HG03060 (cell line): ENCODE measurements at regions not wholly inside any gene's neighbourhood (a gene's known extent, or its start where the extent isn't known, plus 50 kb on each side); places are given as distances from the start of the nearest gene placed in this dataset.
A peak's percentile ranks its signal among the peaks of the same experiment; 100 is the strongest.
"Not testable (repeated sequence)": the region's sequence is repeated elsewhere in the genome, so short reads cannot be mapped to it uniquely, and the experiment has no call there.

Source experiments
- ATAC-seq: cut with Tn5 transposase; IDR thresholded peaks from one replicate; pipeline ENCODE4 v1.9.1; 2021; ENCODE audit warnings: low read depth, moderate number of reproducible peaks; ENCODE audit not compliant: unreplicated experiment

DNA sequence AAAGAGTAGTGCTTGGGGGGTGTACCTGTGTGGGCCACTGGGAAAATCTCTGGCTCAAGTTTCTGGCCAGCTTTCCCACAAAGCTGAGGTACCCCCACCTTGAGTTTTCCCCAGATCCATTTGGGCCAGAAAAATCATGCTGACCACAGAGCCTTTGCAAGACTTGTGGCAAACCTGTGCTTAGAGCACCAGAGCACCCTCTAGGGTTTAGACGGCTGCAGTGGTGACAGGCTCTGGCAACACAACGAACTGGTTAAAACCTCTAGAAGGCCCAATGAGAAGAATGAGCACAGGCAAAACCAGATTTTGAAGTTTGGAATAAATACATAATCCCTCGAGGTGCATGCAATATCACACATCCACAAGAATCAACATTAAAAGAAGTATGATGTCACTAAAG is 290.7 kb upstream of the FOLH1 start:
- ATAC-seq = no peak

- no peak for ATAC-seq
Measured at GRCh38 chr11:49505231-49505630, 296.8 kb upstream of the FOLH1 start.

- peak; percentile 63 for ATAC-seq
Measured at GRCh38 chr11:49526240-49526829, 317.9 kb upstream of the FOLH1 start.

- ATAC-seq = no peak
Measured at GRCh38 chr11:49533204-49533603, 324.8 kb upstream of the FOLH1 start.

- not testable (repeated sequence) for ATAC-seq
Measured at GRCh38 chr11:49538927-49539326, 330.5 kb upstream of the FOLH1 start.

GRCh38 chr11:49558261-49558847 is 350.0 kb upstream of the FOLH1 start:
- ATAC-seq = not testable (repeated sequence)

GRCh38 chr11:49560593-49560992 is 352.2 kb upstream of the FOLH1 start:
- not testable (repeated sequence) for ATAC-seq

DNA sequence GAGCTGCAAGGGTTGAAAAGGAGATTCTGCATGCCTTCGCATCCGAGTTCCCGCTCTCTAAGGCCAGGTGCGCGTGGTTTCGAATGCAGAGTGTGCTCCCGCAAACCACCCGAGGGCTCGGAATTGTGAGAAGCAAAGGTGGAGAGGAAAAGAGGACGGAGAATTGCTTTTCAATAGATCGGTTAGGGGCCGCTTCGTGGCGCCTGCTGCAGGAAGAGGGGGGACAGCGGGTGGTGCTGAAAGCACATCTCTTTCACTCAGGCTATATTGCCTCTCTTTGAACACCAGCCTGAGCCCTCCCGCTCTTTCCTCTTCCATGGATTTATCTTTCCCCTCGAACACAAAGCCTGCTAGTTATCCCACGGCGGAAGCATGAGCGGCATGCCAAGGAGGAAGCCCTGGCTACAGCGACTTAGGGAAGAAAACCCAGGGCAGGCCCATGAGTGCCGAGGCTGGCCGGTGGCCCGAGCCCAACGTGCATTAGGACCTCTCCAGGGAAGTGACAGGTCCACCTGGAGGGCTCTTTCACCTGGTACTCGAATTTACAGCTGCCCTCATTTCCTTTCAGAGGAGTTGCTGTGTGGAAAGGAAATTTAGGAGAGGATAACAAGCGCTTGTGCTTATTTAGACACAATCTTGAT is 353.0 kb upstream of the FOLH1 start:
- ATAC-seq = not testable (repeated sequence)

DNA sequence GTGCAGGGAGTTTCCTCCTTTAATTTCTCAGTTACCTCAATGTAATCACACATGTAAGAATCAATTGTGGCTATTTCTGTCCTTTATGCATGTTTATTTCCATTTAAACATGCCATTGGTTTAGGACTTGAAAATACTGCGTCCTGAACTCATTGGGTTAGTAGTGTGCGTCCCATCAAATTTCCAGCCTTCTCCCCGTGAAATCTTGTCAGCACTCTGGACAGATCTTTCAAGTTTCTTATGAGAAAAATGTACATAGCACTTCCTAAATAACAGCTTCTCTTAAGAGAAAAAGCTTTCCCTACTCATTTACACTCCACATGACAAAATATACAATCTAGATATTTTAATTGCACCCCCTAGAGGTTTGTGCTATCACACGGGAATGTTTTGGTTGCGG is 353.9 kb upstream of the FOLH1 start:
- not testable (repeated sequence) for ATAC-seq

DNA sequence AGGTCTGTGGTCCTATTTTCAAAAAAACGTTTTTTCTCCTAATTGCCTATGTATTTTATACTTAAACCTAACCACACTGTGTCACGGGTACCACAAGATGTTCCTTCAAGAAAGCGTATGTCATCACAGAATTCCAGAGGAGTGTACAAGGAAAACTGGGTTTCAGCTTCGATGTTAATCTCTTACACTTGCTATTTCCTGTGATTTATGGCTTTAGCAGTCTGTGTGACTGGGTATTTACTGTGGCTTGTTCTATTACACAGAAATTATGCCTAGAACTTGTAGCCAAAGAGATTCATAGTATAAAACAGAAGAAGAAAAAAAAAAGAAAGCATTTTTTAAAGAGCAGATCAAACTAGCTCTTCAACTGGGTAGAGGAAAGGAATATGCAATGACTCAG is 371.1 kb upstream of the FOLH1 start:
- not testable (repeated sequence) for ATAC-seq

DNA sequence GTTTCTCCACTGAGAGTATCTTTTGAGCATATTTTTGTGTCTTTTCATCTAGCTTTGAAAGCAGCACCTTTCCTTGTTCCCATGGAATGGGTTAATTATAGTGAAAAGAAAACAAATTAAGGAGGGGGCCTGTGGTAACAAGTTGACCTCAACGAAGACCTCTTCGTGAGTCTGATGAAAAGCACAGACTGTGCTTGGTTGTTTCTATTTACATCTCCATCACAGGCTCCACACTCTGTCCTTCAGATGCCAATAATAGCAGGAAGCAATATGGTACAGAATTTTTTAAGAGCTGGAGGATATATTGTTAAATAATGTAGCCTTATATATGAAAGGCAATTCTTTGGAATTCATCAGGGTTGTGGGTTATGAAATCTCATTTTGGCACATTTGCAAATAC is 366.7 kb upstream of the OR4C13 start:
- ATAC-seq = not testable (repeated sequence)

GRCh38 chr11:49608892-49609291 is 343.3 kb upstream of the OR4C13 start:
- not testable (repeated sequence) for ATAC-seq

DNA sequence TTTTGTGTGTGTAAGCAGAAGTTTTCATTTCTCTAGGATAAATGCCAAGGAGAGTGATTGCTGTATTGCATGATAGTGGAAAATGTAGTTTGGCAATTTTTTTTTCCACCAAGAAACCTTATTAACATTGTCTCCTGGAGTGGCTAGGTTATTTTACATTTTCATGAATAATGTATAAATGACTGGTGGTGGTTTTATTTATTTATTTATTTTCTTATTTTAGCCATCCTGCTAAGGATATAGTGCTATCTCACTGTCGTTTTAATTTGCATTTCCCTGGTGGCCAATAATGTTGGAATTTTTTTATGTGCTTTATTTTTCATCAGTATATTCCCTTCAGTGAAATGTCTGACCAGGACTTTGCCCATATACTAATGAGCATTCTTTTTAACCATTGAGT is 328.3 kb upstream of the OR4C13 start:
- not testable (repeated sequence) for ATAC-seq

DNA sequence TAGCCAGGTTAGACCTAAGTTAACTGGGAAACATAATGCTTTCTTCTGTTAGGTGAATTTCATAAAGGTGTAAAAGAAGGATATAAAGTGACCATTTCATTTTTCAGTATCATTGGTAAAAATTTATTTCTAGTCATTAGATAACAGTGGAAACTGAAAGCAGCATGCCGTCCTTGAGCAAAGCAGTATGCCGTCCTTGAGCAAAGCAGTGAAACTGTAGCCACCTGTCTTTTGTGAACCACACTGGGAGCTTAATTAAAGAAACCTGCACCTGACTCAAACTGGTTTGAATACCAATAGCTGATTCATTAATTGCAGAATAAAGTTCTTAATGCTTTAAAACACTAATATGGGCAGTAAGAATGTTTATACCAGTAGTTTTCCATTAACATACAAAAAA is 281.5 kb upstream of the OR4C13 start:
- not testable (repeated sequence) for ATAC-seq

GRCh38 chr11:49702121-49702520 is 250.1 kb upstream of the OR4C13 start:
- ATAC-seq = not testable (repeated sequence)

GRCh38 chr11:49750447-49750846 is 201.7 kb upstream of the OR4C13 start:
- ATAC-seq = not testable (repeated sequence)

DNA sequence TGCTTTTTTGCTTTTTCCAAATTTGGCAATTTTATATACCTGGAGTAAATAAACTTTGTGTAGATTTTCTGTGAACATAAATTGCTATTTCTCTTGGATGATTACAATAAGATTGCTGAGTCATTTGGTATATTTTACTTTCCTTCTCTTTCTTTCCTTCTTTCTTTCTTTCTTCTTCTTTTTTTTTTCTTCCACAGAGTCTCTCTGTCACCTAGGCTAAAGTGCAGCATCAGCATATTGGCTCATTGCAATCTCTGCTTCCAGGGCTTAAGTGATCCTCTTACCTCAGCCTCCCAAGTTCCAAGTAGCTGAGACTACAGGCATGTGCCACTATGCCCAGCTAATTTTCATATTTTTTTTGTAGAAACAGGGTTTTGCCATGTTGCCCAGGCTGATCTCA is 201.2 kb upstream of the OR4C13 start:
- not testable (repeated sequence) for ATAC-seq

GRCh38 chr11:49780791-49781190 is 171.4 kb upstream of the OR4C13 start:
- not testable (repeated sequence) for ATAC-seq

- ATAC-seq = not testable (repeated sequence)
Measured at GRCh38 chr11:49782000-49782399, 170.2 kb upstream of the OR4C13 start.

DNA sequence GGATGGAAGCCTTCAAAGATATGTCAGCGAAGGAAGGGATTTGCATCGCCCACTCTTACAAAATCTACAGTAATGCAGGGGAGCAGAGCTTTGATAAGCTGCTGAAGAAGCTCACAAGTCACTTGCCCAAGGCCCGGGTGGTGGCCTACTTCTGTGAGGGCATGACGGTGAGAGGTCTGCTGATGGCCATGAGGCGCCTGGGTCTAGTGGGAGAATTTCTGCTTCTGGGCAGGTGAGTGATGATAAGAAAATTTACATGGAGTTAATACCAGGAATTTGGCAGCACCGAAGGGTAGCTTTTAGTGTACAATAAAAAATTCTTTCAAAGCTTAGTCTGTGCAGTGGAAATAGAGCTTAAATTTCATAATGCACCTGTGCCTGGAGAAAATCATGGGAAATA is 168.3 kb upstream of the OR4C13 start:
- ATAC-seq = not testable (repeated sequence)

- not testable (repeated sequence) for ATAC-seq
Measured at GRCh38 chr11:49789787-49790186, 162.4 kb upstream of the OR4C13 start.
